Stimulated activated naive B cell treated with anti-CD40 and anti-IgM and Interleukin-4, amounts not matched to agents 10 μg/mL and 1 μg/mL and 100 μg/mL, for 72 hours (primary cell): ENCODE measurements at regions not wholly inside any gene's neighbourhood (a gene's known extent, or its start where the extent isn't known, plus 50 kb on each side); places are given as distances from the start of the nearest gene placed in this dataset.

Experiments
- ATAC-seq, 2 donors: fragments of 150-1000 bp; cut with Tn5 transposase; replicated peaks; 2 replicates each; pipeline ENCODE4 v1.10.0; 2021; ENCODE audit warnings: moderate library complexity in 1 of 2
- DNase-seq: peaks from one replicate; pipeline ENCODE4 v3.0.0; 2021
- H3K27ac Mint-ChIP-seq: one replicate; pipeline ENCODE4 v1.8.0; 2022; ENCODE audit warnings: mild to moderate bottlenecking, mixed read lengths
- H3K27me3 Mint-ChIP-seq, 2 donors: one replicate each; pipeline ENCODE4 v1.8.0; 2022; ENCODE audit warnings: mixed read lengths in 2 of 2
- H3K36me3 Mint-ChIP-seq, 2 donors: one replicate each; pipeline ENCODE4 v1.8.0; 2022; ENCODE audit warnings: mixed read lengths in 2 of 2, mild to moderate bottlenecking in 1 of 2
- H3K4me1 Mint-ChIP-seq, 2 donors: one replicate each; pipeline ENCODE4 v1.8.0; 2022; ENCODE audit warnings: mixed read lengths in 2 of 2, mild to moderate bottlenecking in 1 of 2
- H3K4me3 Mint-ChIP-seq, 2 donors: one replicate each; pipeline ENCODE4 v1.8.0; 2022; ENCODE audit warnings: mild to moderate bottlenecking in 2 of 2, mixed read lengths in 2 of 2, moderate library complexity in 1 of 2
- H3K9me3 Mint-ChIP-seq, 2 donors: one replicate each; pipeline ENCODE4 v1.8.0; 2022; ENCODE audit warnings: mixed read lengths in 2 of 2, mild to moderate bottlenecking in 1 of 2

DNA sequence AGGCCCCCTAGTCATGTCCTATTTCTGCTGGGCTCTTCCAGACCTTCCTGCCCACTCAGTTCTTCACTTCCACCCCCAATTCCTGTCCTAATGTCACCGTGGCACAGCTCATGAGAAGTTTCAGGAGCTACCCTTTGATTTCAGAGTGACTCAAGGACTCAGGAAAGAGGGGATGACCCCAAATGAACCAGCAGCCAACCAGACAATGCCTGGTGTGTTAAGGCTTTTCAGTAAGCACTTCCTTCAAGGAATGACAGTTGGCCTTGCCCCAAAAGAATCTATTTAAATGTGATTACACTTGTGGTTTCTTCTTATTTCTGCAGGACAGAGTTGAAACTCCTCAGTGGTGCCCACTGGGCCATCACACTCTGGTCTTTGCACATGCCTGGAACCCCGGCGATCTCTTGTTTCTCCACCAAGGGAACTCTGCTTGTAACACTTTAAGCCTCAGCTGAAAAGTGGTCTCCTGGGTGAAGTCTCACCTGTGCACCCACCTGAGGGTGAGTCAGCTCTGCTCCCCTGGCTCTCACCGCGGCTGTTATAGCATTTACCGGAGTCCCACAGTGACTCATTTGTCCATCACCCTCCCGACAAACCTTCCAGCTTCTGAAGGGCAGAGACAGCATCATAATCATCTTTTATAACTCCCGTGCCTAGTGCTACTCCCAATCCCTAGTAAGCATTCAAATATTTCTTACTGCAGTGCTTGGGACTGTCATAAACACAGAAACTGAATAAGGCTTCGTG lies 123.0 kb upstream of the SVIL start:
- Mint-ChIP-seq H3K9me3 (no peaks in the 10 kb centered on the region), H3K4me3 (no peak overlapping the region), H3K27ac (peak overlapping the region; percentile 26), H3K4me1 (no peaks in the 10 kb centered on the region), H3K27me3 (no peaks in the 10 kb centered on the region), H3K36me3 (no peaks in the 10 kb centered on the region)
- no peak for ATAC-seq
- DNase-seq, result no peak

DNA sequence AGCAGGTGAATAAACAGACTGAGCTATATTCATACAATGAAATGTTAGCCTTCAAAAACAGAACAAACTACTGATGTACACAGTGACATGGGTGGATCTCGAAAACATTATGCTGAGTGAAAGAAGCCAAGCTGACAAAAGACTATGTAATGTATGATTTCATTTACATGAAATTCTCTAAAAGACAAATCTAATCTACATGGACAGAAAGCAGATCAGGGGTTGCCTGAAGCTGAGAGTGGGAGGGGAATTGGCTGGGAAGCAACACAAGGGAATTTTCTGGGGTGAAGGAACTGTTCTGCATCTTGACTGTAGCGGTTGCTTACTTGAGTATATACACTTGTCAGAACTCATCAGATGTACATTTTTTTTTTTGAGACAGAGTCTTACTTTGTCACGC lies 121.7 kb upstream of the SVIL start:
- Mint-ChIP-seq H3K36me3 (no peaks in the 10 kb centered on the region), H3K27me3 (no peaks in the 10 kb centered on the region), H3K4me1 (no peaks in the 10 kb centered on the region), H3K4me3 (no peak overlapping the region), H3K27ac (no peak overlapping the region), H3K9me3 (no peaks in the 10 kb centered on the region)
- ATAC-seq (no peak), DNase-seq (no peak)

DNA sequence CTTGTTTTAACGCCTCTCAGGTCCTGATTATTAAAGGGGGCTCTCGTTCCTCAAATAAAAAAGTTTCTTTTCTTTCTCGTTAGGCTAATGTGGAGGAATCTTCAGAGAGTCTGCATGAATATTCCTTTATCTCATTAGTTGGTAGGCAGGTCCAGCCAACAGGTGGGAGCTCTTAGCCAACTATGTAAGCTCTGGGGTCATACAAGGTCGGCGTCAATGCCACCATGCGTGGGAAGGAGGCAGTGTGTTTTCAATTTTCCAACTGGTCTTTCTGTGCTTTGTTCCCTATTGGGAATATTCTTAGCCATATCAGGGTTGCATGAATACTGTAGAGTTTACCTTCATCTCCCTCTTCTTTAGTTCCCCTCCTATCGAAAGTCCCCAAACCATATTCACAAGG lies 118.5 kb upstream of the SVIL start:
- Mint-ChIP-seq H3K4me1 (no peaks in the 10 kb centered on the region), H3K36me3 (no peaks in the 10 kb centered on the region), H3K27ac (no peak overlapping the region), H3K27me3 (peaks cover 0 to under 1% of the 10 kb centered on the region in 2 donors), H3K9me3 (no peaks in the 10 kb centered on the region), H3K4me3 (no peak overlapping the region)
- ATAC-seq, result no peak
- DNase-seq, result no peak

DNA sequence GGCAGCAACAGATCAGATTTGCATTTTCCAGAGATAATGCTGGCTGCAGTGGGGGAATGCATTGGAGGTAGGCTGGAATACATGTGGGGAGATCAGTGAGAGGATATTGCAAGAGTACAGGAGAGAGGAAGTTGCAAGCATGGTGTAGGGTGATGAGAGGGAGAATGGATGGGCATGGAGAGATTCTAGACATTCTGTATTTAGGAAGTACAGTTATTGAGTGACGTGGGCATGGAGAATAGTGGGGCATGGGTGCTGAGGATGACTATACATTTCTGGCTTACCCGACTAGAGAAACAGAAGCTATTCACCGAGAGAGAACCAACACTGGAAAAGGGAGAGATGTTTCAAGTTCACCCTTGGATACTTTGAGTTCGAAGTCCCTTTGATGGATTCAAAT lies 116.9 kb upstream of the SVIL start:
- no peak overlapping the region for H3K27ac Mint-ChIP-seq
- H3K27me3 Mint-ChIP-seq, result peaks cover 0 to 6% of the 10 kb centered on the region in 2 donors
- no peaks in the 10 kb centered on the region for H3K9me3 Mint-ChIP-seq
- H3K4me1 Mint-ChIP-seq, result no peaks in the 10 kb centered on the region
- H3K4me3 Mint-ChIP-seq, result no peak overlapping the region
- no peak for DNase-seq
- no peaks in the 10 kb centered on the region for H3K36me3 Mint-ChIP-seq
- ATAC-seq, result no peak

DNA sequence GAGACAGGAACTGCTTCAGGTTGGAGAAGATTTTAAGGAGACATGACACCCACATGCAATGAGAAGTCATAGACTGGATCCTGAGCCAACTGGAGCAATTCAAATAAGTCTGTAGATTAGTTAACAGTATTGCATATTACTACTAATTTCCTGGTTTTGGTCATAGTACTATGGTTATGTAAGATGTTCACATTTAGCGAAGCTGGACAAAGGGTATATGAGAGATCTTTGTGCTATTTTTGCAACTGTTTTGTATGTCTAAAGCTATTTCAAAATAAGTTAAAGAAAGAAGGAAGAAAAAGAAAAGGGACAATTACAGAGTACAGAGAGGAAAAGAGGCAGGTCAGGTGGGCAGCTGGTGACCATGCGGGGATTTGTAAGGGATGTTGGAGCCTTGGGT lies 116.5 kb upstream of the SVIL start:
- Mint-ChIP-seq H3K36me3 (no peaks in the 10 kb centered on the region), H3K27ac (no peak overlapping the region), H3K27me3 (peaks cover 0 to 6% of the 10 kb centered on the region in 2 donors), H3K4me3 (no peak overlapping the region), H3K4me1 (no peaks in the 10 kb centered on the region), H3K9me3 (no peaks in the 10 kb centered on the region)
- DNase-seq, result no peak
- ATAC-seq, result no peak

DNA sequence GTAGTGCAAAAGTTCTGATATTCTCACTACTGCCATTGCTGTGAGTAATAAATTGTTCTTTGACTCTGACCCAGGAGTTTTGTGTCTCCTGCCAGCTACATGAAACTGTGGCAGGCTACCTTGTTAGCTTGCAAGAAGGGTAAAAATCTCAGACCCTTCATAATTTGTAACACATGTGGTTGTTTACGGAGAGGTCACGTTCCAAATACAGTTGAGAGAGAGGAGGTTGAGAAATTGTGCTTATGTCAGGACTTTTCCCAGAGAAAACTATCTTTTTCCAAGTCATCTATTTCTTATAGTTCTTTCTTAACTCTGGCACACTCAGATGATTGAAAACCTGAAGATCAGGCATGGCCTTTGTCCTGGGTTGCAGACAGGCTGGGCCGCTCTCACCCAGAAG lies 114.4 kb upstream of the SVIL start:
- H3K4me1 Mint-ChIP-seq, result no peaks in the 10 kb centered on the region
- DNase-seq (no peak), ATAC-seq (no peak)
- no peak overlapping the region for H3K4me3 Mint-ChIP-seq
- no peaks in the 10 kb centered on the region for H3K36me3 Mint-ChIP-seq
- H3K9me3 Mint-ChIP-seq, result no peaks in the 10 kb centered on the region
- H3K27me3 Mint-ChIP-seq, result peaks cover 0 to 6% of the 10 kb centered on the region in 2 donors
- no peak overlapping the region for H3K27ac Mint-ChIP-seq

DNA sequence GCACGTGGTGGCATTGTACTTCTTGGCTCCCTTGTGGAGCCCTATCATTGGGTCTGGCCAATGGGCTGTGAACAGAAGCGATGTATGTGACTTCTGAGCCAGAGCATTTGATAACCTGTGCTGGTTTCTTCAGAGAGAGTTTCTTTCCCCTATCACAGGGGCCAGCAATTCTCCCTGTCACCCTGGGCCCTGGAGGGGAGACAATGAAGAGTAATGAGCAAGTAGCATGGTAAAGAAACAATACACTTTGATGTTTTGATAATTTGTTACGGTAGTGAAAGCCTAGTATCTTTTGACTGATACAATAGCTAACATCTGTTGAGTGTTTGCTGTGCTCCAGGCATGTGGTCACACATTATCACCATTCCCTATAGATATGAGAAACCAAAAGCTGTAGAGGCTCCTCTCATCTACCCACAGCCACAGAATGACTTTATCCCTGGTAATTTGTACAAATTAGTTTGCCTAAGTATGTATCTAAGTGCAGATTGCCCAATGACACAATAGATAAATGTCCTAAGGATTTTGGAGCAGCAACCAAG lies 113.4 kb upstream of the SVIL start:
- no peaks in the 10 kb centered on the region for H3K9me3 Mint-ChIP-seq

DNA sequence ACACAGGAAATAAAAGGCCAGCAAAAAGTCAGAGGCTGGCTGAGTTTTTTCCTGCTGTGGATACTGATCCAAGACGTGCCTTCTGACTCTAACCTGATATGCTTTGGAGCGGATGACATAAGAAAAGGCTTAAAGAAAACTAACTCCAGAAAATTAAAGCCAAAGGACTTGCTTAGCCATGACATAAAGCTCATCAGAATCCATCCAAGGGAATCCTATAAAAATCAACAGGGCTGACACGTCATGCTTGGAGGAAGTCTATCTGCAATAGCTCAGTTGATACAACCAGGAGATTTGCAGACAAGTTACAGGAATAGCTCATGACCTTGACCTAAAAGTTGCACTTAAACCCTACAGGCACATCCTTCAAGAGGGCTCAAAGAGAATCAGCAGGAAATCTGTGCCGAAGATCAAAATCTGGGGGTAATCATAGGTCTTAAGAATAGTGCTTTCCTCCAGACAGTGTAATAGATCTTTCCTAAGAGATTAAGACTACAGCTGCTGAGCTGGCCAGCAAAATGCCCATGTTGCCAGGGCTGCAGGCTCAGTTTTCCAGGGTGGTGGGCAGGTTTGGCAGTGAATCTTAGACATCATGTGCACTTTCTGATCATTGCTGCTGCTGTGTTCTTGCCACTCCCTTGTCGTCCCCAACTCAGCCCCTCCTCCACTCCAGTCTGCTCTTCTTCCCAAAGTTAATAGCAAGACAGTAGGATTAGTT lies 111.5 kb upstream of the SVIL start:
- H3K27ac Mint-ChIP-seq, result no peak overlapping the region
- H3K36me3 Mint-ChIP-seq, result no peaks in the 10 kb centered on the region
- H3K4me1 Mint-ChIP-seq, result no peaks in the 10 kb centered on the region
- no peak overlapping the region for H3K4me3 Mint-ChIP-seq
- peaks cover 0 to 6% of the 10 kb centered on the region in 2 donors for H3K27me3 Mint-ChIP-seq
- ATAC-seq, result no peak
- no peak for DNase-seq
- H3K9me3 Mint-ChIP-seq, result no peaks in the 10 kb centered on the region

More for the DNA sequence above, 113.4 kb upstream of the SVIL start:
- no peak overlapping the region for H3K27ac Mint-ChIP-seq
- no peaks in the 10 kb centered on the region for H3K36me3 Mint-ChIP-seq
- H3K27me3 Mint-ChIP-seq, result peaks cover 0 to 6% of the 10 kb centered on the region in 2 donors
- ATAC-seq, result no peak
- no peaks in the 10 kb centered on the region for H3K4me1 Mint-ChIP-seq
- H3K4me3 Mint-ChIP-seq, result no peak overlapping the region
- DNase-seq, result no peak

DNA sequence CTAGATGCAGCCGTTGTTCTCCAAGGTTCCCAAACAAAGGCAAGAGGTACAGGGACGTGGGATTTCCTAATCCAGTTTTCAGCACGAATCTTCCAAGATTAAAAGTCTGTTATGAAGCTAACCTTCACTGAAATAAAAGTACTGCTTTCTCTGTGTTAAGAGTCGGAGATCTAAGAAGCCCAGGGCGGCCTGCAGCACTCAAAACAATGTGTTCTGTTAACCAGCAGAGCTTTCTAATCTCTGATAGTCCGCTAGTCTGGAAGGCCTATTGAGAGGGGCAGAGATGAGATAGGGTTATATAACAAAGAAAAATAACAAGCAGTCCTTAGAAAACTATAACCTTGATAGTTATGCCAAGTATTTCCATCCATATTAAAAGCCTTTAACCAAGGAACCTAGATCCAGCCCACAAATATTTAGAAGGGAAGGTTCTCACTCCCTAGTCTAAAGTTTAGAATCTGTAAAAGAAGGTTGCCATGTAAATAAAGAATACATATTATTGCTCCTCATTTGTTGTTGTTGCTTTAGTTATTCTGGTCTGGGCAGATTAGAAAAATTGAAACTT lies 106.3 kb upstream of the SVIL start:
- no peaks in the 10 kb centered on the region for H3K36me3 Mint-ChIP-seq
- ATAC-seq, result no peak
- H3K4me1 Mint-ChIP-seq, result peaks cover 0 to 5% of the 10 kb centered on the region in 2 donors

DNA sequence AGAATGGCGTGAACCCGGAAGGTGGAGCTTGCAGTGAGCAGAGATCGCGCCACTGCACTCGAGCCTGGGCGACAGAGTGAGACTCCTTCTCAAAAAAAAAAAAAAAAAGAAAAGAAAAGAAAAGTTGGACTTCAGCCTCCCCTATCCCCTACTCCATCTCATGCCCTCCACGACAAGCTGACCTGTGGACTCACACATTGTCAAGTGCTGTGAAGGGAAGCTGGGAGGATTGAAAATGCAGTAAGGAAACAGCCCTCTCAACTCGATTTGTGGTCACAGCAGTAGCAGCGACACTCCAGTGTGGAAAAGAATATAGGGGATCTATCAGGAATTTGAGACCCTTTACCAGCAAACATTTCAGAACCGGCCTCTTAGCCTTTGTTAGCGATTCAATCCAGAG lies 103.6 kb upstream of the SVIL start:
- ATAC-seq (no peak), DNase-seq (no peak)
- Mint-ChIP-seq H3K27ac (no peak overlapping the region), H3K27me3 (peaks cover 31 to 38% of the 10 kb centered on the region in 2 donors), H3K4me3 (no peak overlapping the region), H3K9me3 (no peaks in the 10 kb centered on the region), H3K4me1 (peaks cover 0 to 19% of the 10 kb centered on the region in 2 donors), H3K36me3 (no peaks in the 10 kb centered on the region)

More for the DNA sequence above, 106.3 kb upstream of the SVIL start:
- Mint-ChIP-seq H3K27me3 (peaks cover 22 to 23% of the 10 kb centered on the region in 2 donors), H3K4me3 (no peak overlapping the region), H3K27ac (no peak overlapping the region), H3K9me3 (no peaks in the 10 kb centered on the region)
- no peak for DNase-seq

DNA sequence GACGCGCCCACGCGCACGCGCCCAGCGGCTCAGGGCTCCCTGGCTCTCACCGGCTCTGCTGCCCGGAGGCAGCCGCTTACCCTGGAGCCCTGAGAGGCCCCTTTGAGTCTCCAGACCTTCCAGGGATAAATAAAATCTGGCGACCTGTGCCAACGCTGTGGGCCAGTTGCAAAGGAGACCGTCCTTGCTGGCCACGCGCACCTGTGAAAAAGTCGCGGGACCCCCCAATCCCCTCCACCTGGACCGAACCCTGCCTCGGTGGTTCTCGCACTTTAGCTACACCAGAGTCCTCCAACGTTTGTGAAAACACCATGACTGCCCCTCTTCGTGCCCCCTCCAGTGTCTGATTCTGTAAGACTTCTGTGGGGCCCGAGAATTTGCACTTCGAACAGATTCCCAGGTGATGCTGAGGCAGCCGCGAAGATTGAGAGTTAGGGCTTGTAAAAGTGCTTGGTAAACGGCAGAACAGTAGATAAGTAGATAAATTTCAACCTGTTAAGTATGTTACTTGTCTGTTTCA lies 102.4 kb upstream of the SVIL start:
- no peak for DNase-seq
- ATAC-seq, result no peak
- H3K27me3 Mint-ChIP-seq, result peaks cover 31 to 38% of the 10 kb centered on the region in 2 donors

DNA sequence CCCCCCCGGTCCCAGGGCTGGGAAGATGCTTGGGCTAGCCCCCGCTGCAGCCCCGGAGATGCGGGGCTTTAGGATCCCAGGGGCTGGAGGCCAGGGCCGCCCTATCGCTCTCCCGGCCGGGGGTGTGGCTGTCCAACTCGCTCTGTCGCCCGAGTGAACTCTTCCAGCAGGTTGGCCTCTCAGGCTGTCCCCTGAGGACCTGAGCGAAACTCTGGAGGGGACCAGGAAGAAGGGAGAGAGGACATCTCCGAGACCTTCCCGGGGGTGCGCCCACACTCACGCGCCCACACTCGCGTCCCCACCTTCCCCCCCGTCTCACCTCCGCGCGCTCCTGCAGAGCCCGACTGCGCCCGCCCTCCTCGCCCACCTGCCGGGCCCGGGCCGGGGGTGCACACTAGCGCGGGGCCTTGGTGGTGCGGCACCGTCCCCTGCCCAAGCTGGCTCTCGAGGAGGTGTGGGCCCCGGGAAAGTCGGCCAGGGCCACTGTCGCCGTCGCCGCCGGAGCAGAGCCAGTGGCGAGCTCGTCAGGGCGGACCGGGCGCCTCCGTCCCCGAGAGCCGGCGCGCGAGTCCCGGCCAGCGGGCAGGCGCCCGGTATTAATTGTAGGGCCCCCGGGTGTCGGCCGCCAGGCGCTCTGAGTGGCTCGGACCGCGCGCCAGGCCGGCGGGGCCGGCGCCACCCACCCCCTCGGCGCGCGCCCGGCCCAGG lies 101.7 kb upstream of the SVIL start:
- H3K4me1 Mint-ChIP-seq, result peaks cover 0 to 19% of the 10 kb centered on the region in 2 donors
- H3K4me3 Mint-ChIP-seq, result peak overlapping the region; percentile 83 to 86
- DNase-seq (no peak), ATAC-seq (peak; percentile 3 to 41)
- no peak overlapping the region for H3K27ac Mint-ChIP-seq
- peaks cover 31 to 38% of the 10 kb centered on the region in 2 donors for H3K27me3 Mint-ChIP-seq
- no peaks in the 10 kb centered on the region for H3K9me3 Mint-ChIP-seq
- H3K36me3 Mint-ChIP-seq, result no peaks in the 10 kb centered on the region

More for the DNA sequence above, 102.4 kb upstream of the SVIL start:
- Mint-ChIP-seq H3K9me3 (no peaks in the 10 kb centered on the region), H3K27ac (no peak overlapping the region), H3K4me3 (peak overlapping the region; percentile 45 to 56), H3K4me1 (peaks cover 0 to 19% of the 10 kb centered on the region in 2 donors), H3K36me3 (no peaks in the 10 kb centered on the region)

DNA sequence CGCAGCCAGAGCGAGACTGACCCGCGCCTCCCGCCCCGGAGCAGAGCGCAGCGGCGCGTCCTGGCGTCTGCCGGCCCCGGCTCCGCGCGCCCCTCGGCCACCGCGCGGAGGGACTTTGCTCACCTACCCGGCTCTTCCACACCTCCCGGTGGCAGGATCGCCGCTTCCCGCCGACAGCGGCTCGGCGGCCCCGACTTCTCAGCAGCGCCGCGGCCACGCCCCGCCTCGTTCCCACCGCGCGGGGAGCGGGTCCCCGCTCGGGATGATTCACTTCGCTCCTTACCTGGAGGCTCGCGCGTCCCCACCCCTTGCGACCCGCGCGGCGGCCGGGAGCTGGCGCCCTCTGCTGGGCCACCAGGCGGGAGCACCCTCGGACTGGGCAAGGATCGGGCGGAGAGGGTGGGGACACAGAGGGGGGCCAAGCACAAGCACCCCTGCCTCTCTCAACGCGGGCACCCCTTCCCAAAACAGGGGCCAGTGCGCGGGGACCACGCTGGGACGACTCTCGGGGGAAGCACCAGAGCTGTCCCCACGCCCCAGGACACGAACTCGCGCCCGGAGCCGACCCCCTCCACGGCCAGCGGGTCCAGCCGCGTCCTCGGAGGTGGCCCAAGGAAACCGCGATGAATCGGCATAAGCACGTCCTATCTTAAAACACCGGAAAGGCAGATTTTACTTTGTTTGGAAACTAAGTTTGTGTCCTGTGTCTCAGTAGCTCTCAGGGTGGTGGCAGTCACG lies 101.0 kb upstream of the SVIL start:
- DNase-seq (peak; percentile 70), ATAC-seq (peak; percentile 91)
- Mint-ChIP-seq H3K9me3 (no peaks in the 10 kb centered on the region), H3K27ac (no peak overlapping the region), H3K36me3 (no peaks in the 10 kb centered on the region), H3K4me1 (peaks cover 0 to 19% of the 10 kb centered on the region in 2 donors), H3K4me3 (peak overlapping the region; percentile 83 to 86), H3K27me3 (peaks cover 31 to 38% of the 10 kb centered on the region in 2 donors)
